ENCODE measurements at regions not wholly inside any gene's neighbourhood (a gene's known extent, or its start where the extent isn't known, plus 50 kb on each side); places are given as distances from the start of the nearest gene placed in this dataset.

DNA sequence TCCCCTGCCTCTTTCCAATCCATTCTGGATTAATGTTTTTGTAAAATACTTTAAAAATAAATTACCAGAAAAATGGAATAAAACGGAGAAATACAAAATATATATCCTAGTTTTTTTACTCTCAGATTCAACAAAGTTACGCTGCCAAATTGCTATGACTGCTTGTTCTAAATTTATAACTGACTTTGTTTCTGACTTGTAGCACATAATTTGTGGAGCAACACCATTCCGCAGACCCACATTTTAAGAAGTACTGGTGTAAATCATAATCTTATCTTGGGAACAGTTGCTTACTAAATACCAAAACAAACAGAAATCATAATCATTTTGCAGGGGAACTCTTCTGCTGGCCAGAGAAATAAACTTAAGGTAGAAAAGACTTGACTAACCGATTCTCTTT, 339.4 kb upstream of the CBLB start:
- no peak for DNase-seq (ENCODE audit: low spot score in 2 of 2)
- no peaks in the 10 kb centered on the region for H3K27me3 ChIP-seq
- peaks cover 0 to 6% (median 2%) of the 10 kb centered on the region in 4 donors for H3K4me1 ChIP-seq
- no peaks in the 10 kb centered on the region for H3K9me3 ChIP-seq
- H3K36me3 ChIP-seq = no peaks in the 10 kb centered on the region
- 62 to 65% methylated on average over 4 of the region's 4 CpGs for WGBS, 2 donors
- no peak overlapping the region for H3K27ac ChIP-seq
- no peak for TF ChIP-seq EP300 (IDR thresholded peaks at IDR 0.05)
- no peak for TF ChIP-seq POLR2A (IDR thresholded peaks at IDR 0.05)
- TF ChIP-seq, protein P1, sequence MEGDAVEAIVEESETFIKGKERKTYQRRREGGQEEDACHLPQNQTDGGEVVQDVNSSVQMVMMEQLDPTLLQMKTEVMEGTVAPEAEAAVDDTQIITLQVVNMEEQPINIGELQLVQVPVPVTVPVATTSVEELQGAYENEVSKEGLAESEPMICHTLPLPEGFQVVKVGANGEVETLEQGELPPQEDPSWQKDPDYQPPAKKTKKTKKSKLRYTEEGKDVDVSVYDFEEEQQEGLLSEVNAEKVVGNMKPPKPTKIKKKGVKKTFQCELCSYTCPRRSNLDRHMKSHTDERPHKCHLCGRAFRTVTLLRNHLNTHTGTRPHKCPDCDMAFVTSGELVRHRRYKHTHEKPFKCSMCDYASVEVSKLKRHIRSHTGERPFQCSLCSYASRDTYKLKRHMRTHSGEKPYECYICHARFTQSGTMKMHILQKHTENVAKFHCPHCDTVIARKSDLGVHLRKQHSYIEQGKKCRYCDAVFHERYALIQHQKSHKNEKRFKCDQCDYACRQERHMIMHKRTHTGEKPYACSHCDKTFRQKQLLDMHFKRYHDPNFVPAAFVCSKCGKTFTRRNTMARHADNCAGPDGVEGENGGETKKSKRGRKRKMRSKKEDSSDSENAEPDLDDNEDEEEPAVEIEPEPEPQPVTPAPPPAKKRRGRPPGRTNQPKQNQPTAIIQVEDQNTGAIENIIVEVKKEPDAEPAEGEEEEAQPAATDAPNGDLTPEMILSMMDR (IDR thresholded peaks at IDR 0.05) = no peak
- no peak overlapping the region for H3K4me3 ChIP-seq

DNA sequence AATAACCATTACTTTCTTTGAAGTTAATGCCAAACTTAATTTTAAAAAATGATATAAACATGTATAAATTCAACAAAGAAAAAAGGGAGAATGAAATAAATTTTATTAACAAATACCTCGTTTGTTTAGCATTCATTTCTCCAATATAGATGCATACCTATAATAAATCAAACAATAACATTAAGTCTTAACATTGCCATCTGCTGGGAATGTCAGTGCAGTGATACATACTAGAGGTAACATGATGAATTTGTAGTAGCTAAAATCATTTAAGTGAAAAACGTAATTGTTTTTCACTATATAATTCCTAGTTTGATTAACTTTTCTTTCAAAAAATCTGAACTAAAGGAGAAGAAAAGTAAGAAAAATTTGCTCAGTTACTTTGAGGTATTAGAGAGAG, 340.2 kb upstream of the CBLB start:
- H3K27ac ChIP-seq = no peak overlapping the region
- no peak overlapping the region for H3K4me3 ChIP-seq
- no peaks in the 10 kb centered on the region for H3K9me3 ChIP-seq
- H3K27me3 ChIP-seq = no peaks in the 10 kb centered on the region
- 57 to 60% methylated on average over 2 of the region's 2 CpGs for WGBS, 2 donors
- H3K36me3 ChIP-seq = no peaks in the 10 kb centered on the region
- DNase-seq (ENCODE audit: low spot score in 2 of 2) = no peak
- H3K4me1 ChIP-seq = peaks cover 0 to 6% (median 2%) of the 10 kb centered on the region in 4 donors
- TF ChIP-seq EP300 (IDR thresholded peaks at IDR 0.05) = no peak
- no peak for TF ChIP-seq POLR2A (IDR thresholded peaks at IDR 0.05)
- TF ChIP-seq, protein P1 (IDR thresholded peaks at IDR 0.05) = no peak

DNA sequence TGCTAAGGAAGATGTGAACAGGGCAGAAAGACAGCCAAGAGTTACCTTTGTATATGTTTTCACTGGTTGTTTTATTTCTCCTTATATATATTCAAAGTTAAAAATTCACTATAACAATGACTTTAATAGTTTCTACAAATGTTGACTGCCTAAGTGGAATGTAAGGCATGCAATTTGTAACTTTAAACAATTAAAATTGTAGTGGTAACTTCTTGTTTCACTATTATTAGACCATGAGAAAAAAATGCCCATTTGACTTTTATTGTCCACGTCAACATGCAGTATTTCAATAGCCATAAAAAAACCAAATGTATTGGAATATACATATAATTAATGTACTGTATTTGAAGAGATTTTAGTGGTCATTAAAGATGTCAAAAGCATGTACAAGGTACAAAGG, 340.7 kb upstream of the CBLB start:
- Histone ChIP-seq H3K4me1 (peaks cover 0 to 6% (median 2%) of the 10 kb centered on the region in 4 donors), H3K9me3 (no peaks in the 10 kb centered on the region), H3K36me3 (no peaks in the 10 kb centered on the region), H3K27me3 (no peaks in the 10 kb centered on the region), H3K4me3 (no peak overlapping the region), H3K27ac (no peak overlapping the region)
- no peak for DNase-seq (ENCODE audit: low spot score in 2 of 2)
- 26 to 33% methylated on average over 1 of the region's 1 CpG for WGBS, 2 donors
- TF ChIP-seq, protein P1 (IDR thresholded peaks at IDR 0.05) = no peak
- TF ChIP-seq POLR2A (IDR thresholded peaks at IDR 0.05) (no peak), EP300 (IDR thresholded peaks at IDR 0.05) (no peak)

DNA sequence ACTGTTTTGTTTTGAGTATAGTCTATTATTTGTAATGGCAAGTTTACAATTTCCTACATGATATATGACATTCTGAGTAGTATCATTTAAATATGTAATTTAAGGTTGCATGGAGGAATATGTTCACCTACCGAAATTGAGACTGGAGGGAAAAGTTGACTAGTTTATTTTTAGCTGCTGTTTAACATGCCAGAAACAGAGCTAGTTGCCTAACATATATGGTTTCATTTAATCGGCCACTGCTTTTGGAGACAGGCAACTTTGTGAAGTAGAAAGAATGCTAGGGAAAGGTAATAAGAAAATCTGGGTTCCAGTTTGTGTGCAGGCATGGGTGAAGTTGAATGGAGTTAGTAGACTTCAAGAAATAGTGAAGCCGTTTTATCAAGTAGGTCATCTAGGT, 342.1 kb upstream of the CBLB start:
- H3K9me3 ChIP-seq = no peaks in the 10 kb centered on the region
- no peak for DNase-seq (ENCODE audit: low spot score in 2 of 2)
- H3K4me1 ChIP-seq = peaks cover 0 to 4% (median under 1%) of the 10 kb centered on the region in 4 donors
- H3K4me3 ChIP-seq = no peak overlapping the region
- H3K27ac ChIP-seq = no peak overlapping the region
- H3K36me3 ChIP-seq = no peaks in the 10 kb centered on the region
- H3K27me3 ChIP-seq = no peaks in the 10 kb centered on the region
- WGBS, 2 donors = 81% methylated on average over 3 of the region's 3 CpGs
- TF ChIP-seq POLR2A (IDR thresholded peaks at IDR 0.05) = no peak
- no peak for TF ChIP-seq EP300 (IDR thresholded peaks at IDR 0.05)

DNA sequence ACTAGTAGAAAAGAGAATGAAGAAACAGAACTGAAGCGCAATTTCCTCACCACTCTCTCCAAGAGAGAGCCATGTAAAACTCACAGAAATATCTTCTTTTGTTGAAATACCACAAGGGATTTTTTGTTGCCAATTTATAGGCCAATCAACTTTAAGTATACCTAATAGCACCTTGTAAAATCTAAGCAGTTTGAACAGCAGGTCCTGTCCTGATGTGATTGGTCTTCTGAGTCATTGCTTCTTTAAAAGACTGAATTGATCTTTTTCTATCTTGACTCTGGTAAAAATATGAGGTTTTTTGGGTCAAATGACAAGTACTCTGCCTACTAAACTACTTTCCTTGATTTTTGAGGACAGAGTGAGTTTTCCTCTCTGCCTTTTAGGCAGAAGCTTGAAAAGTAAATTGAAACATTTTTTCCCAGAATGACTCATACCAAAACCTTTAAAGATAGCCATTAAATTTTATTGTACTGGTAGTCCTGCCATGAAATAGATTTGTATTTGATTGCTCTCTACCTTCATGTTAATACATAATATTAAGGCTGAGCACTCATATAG, 343.9 kb upstream of the CBLB start:
- no peaks in the 10 kb centered on the region for H3K9me3 ChIP-seq
- no peak for TF ChIP-seq EP300 (IDR thresholded peaks at IDR 0.05)
- TF ChIP-seq POLR2A (IDR thresholded peaks at IDR 0.05) = no peak
- TF ChIP-seq, protein P1 (IDR thresholded peaks at IDR 0.05) = no peak
- WGBS, 2 donors = 77 to 83% methylated on average over 1 of the region's 1 CpG
- H3K36me3 ChIP-seq = no peaks in the 10 kb centered on the region
- H3K4me3 ChIP-seq = no peak overlapping the region
- no peaks in the 10 kb centered on the region for H3K4me1 ChIP-seq
- H3K27me3 ChIP-seq = no peaks in the 10 kb centered on the region
- no peak overlapping the region for H3K27ac ChIP-seq
- DNase-seq (ENCODE audit: low spot score in 2 of 2) = no peak

DNA sequence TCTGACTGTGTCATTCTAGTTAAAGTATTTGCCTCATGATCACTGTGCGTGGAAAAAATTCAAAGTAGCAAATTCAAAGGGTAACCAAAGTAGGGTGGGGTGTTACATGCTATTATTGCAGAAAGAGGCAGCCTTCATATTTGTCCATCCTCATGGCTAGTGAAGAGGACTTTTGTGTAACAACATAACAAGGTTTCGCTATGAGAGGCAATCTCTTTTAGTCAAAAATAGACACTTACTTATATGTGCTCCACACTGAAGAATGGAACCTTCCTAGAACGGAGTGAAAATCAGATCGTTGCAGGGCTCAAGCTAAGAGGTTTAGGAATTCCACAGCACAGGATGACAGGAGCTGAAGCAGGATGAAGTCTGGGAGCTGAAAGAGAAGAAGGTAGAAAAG, 345.1 kb upstream of the CBLB start:
- Histone ChIP-seq H3K4me1 (no peaks in the 10 kb centered on the region), H3K27me3 (no peaks in the 10 kb centered on the region), H3K36me3 (no peaks in the 10 kb centered on the region), H3K9me3 (no peaks in the 10 kb centered on the region), H3K27ac (no peak overlapping the region), H3K4me3 (no peak overlapping the region)
- TF ChIP-seq, protein P1 (IDR thresholded peaks at IDR 0.05) = no peak
- TF ChIP-seq EP300 (IDR thresholded peaks at IDR 0.05) = no peak
- TF ChIP-seq POLR2A (IDR thresholded peaks at IDR 0.05) = no peak
- DNase-seq (ENCODE audit: low spot score in 2 of 2) = no peak
- 90 to 92% methylated on average over 4 of the region's 4 CpGs for WGBS, 2 donors
